ENCODE measurements at regions not wholly inside any gene's neighbourhood (a gene's known extent, or its start where the extent isn't known, plus 50 kb on each side); places are given as distances from the start of the nearest gene placed in this dataset.

GRCh38 chr14:25911831-25912230, 686.0 kb downstream of the NOVA1 start:
- TF ChIP-seq, protein P1, sequence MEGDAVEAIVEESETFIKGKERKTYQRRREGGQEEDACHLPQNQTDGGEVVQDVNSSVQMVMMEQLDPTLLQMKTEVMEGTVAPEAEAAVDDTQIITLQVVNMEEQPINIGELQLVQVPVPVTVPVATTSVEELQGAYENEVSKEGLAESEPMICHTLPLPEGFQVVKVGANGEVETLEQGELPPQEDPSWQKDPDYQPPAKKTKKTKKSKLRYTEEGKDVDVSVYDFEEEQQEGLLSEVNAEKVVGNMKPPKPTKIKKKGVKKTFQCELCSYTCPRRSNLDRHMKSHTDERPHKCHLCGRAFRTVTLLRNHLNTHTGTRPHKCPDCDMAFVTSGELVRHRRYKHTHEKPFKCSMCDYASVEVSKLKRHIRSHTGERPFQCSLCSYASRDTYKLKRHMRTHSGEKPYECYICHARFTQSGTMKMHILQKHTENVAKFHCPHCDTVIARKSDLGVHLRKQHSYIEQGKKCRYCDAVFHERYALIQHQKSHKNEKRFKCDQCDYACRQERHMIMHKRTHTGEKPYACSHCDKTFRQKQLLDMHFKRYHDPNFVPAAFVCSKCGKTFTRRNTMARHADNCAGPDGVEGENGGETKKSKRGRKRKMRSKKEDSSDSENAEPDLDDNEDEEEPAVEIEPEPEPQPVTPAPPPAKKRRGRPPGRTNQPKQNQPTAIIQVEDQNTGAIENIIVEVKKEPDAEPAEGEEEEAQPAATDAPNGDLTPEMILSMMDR (IDR thresholded peaks at IDR 0.05): no peak
- TF ChIP-seq POLR2AphosphoS5 (IDR thresholded peaks at IDR 0.05; ENCODE audit: low read depth, low read length): no peak
- no peak for TF ChIP-seq REST (IDR thresholded peaks at IDR 0.05; ENCODE audit: low read depth, low read length)
- no peak for TF ChIP-seq EP300 (IDR thresholded peaks at IDR 0.05; ENCODE audit: borderline replicate concordance in 1 of 2, low read depth in 1 of 2, low read length in 1 of 2)
- no peak for TF ChIP-seq TAF1 (IDR thresholded peaks at IDR 0.05; ENCODE audit: borderline replicate concordance, low read depth, low read length)
- no peak for TF ChIP-seq EZH2phosphoT487 (IDR thresholded peaks at IDR 0.05; ENCODE audit: borderline replicate concordance, low read depth)
- no peak for TF ChIP-seq TCF12 (IDR thresholded peaks at IDR 0.05)
- no peak for TF ChIP-seq NRF1 (IDR thresholded peaks at IDR 0.05; ENCODE audit: low read depth, low read length)
- TF ChIP-seq USF2 (IDR thresholded peaks at IDR 0.05; ENCODE audit: borderline replicate concordance, low read depth, low read length): no peak
- TF ChIP-seq YY1 (IDR thresholded peaks at IDR 0.05; ENCODE audit: low read depth): no peak
- no peak for TF ChIP-seq MAX (IDR thresholded peaks at IDR 0.05; ENCODE audit: low read depth)
- no peak for TF ChIP-seq MEF2A (IDR thresholded peaks at IDR 0.05; ENCODE audit: borderline replicate concordance, low read depth)
- no peak for TF ChIP-seq RAD21 (IDR thresholded peaks at IDR 0.05; ENCODE audit: low read length)
- TF ChIP-seq MXI1 (IDR thresholded peaks at IDR 0.05; ENCODE audit: low read depth, low read length): no peak

Data from SK-N-SH (cell line).